WTC11 (cell line): ENCODE measurements at regions not wholly inside any gene's neighbourhood (a gene's known extent, or its start where the extent isn't known, plus 50 kb on each side); places are given as distances from the start of the nearest gene placed in this dataset.

Source experiments
- ATF6 ChIP-seq: sonication (generic); formaldehyde crosslinking; IDR thresholded peaks from 2 replicates; pipeline ENCODE4 v1.8.1; 2023; ENCODE audit warnings: mild to moderate bottlenecking, missing genetic modification reagents
- CTCF ChIP-seq: fragments of 200-600 bp; IDR thresholded peaks from 2 replicates; pipeline ENCODE4 v1.8.0; 2022; ENCODE audit warnings: antibody characterized with exemption

DNA sequence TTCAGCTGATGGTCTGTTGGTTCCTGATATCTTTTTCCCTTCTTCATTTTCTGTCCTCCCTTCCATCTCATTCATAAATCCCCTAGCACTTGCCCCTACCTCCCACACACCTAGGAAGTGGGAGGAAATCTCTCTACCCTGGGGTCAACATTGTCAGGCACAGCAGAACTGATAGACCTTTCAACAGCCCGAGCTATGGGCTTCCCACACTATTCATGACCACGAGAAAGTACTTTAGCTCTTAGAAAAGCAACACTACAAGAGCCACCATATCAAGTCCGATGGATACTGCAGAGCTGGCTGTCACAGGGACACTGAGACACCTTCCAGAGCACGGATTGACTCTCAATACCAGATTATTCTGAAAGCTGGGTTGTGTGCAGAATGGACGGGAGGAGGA lies 180.6 kb upstream of the NEBL start:
- TF ChIP-seq CTCF: no peak
- no peak for TF ChIP-seq ATF6
